Mammary epithelial cell (primary cell): ENCODE measurements at regions not wholly inside any gene's neighbourhood (a gene's known extent, or its start where the extent isn't known, plus 50 kb on each side); places are given as distances from the start of the nearest gene placed in this dataset.

ENCODE experiments used
- EZH2 ChIP-seq: IDR thresholded peaks from 2 replicates; pipeline ENCODE4 v1.6.1; 2012; ENCODE audit warnings: low read length, inconsistent platforms, borderline replicate concordance
- TF ChIP-seq, protein P1 (sequence below), 2 donors: IDR thresholded peaks in 1 of 2; conservative IDR thresholded peaks in 1 of 2; 2 replicates each; pipeline ENCODE4 v1.5.1; 2011 to 2012; ENCODE audit warnings: inconsistent platforms in 2 of 2, low read length in 2 of 2, mild to moderate bottlenecking in 2 of 2, control low read depth in 1 of 2, low read depth in 1 of 2; ENCODE audit not compliant: insufficient read depth in 1 of 2; ENCODE audit errors: extremely low read depth in 1 of 2

DNA sequence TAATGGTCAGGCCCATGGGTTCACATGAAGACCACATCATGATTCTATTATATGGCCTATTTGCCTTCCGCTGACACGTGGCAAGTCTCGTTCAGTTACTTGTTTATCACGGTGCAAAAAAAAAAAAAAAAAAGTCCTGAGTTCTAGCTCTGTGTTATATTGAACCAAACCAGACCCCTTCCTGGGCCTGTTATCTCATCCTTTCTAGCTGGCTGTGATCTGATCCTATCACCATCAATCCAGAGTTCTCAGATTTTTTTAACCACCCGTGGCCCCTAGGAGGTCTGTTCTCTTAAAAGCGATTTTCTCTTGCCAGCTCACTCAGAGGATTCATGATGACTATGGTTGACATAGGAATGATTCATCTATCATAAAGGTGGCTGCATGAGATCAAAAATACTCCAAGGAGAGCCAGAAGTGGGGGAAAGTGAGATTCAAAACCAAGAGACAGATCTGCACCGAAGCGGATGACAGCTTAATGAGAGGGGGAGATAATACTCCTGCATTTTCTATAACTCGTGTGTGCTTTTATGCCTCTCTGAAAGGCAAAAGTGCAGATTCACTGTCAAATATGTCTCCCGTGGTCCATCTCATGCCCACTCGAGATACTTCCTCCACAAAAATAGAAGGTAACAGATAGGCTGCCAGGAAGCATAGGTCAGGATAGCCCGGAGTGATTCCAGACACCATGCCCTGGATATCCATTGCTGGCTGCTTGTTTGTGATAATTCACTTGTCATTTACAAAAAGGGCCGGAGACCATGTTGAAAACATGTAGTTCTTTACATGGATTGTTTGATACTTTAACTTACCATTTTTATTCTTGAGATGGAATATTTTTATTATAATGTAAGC is 505.7 kb upstream of the KLHL29 start:
- TF ChIP-seq, protein P1, sequence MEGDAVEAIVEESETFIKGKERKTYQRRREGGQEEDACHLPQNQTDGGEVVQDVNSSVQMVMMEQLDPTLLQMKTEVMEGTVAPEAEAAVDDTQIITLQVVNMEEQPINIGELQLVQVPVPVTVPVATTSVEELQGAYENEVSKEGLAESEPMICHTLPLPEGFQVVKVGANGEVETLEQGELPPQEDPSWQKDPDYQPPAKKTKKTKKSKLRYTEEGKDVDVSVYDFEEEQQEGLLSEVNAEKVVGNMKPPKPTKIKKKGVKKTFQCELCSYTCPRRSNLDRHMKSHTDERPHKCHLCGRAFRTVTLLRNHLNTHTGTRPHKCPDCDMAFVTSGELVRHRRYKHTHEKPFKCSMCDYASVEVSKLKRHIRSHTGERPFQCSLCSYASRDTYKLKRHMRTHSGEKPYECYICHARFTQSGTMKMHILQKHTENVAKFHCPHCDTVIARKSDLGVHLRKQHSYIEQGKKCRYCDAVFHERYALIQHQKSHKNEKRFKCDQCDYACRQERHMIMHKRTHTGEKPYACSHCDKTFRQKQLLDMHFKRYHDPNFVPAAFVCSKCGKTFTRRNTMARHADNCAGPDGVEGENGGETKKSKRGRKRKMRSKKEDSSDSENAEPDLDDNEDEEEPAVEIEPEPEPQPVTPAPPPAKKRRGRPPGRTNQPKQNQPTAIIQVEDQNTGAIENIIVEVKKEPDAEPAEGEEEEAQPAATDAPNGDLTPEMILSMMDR (conservative IDR thresholded peaks at IDR 0.05 in 1 of 2, IDR thresholded peaks at IDR 0.05 in 1 of 2; ENCODE audit: extremely low read depth in 1 of 2, insufficient read depth in 1 of 2, low read depth in 1 of 2, low read length in 2 of 2): no peak
- TF ChIP-seq EZH2: no peak
